DND-41 (cell line): ENCODE measurements at regions not wholly inside any gene's neighbourhood (a gene's known extent, or its start where the extent isn't known, plus 50 kb on each side); places are given as distances from the start of the nearest gene placed in this dataset.

Experiments
- ATAC-seq: fragments of 200-7000 bp; cut with Tn5 transposase; 3 replicates; pipeline ENCODE4 v1.9.1; 2021; ENCODE audit warnings: low read depth; ENCODE audit not compliant: insufficient read depth
- DNase-seq: peaks from one replicate; pipeline ENCODE4 v3.0.0-alpha.2; 2020
- H2AFZ ChIP-seq: 2 replicates; pipeline ENCODE4 v1.6.0; 2012; ENCODE audit warnings: low read depth, low read length
- H3K27ac ChIP-seq: 2 replicates; pipeline ENCODE4 v1.5.1; 2012; ENCODE audit warnings: low read length, inconsistent platforms
- H3K27me3 ChIP-seq: fragments of 200-600 bp; sonication (generic); 2 replicates; pipeline ENCODE4 v1.6.0; 2012; ENCODE audit warnings: low read length, mild to moderate bottlenecking, inconsistent platforms; ENCODE audit not compliant: insufficient read depth, poor library complexity
- H3K36me3 ChIP-seq: 2 replicates; pipeline ENCODE4 v1.5.1; 2012; ENCODE audit warnings: low read length, inconsistent platforms; ENCODE audit not compliant: insufficient read depth
- H3K4me1 ChIP-seq: 2 replicates; pipeline ENCODE4 v1.5.1; 2012; ENCODE audit warnings: mild to moderate bottlenecking, low read length; ENCODE audit not compliant: insufficient read depth
- H3K4me2 ChIP-seq: 2 replicates; pipeline ENCODE4 v1.6.0; 2012; ENCODE audit warnings: mild to moderate bottlenecking, moderate library complexity, low read length, inconsistent platforms; ENCODE audit not compliant: insufficient read depth
- H3K4me3 ChIP-seq, 2 experiments: fragments of 200-600 bp in 1 of 2; shearing (Covaris generic) in 1 of 2; 2 replicates each; pipeline ENCODE4 v1.5.1; 2012 to 2016; ENCODE audit warnings: inconsistent platforms in 2 of 2, low read length in 2 of 2, mild to moderate bottlenecking in 2 of 2, low read depth in 1 of 2, moderate library complexity in 1 of 2
- H3K79me2 ChIP-seq: 2 replicates; pipeline ENCODE4 v1.6.0; 2012; ENCODE audit warnings: low read length, inconsistent platforms; ENCODE audit not compliant: insufficient read depth
- H3K9ac ChIP-seq: 2 replicates; pipeline ENCODE4 v1.6.0; 2012; ENCODE audit warnings: low read depth, mild to moderate bottlenecking, inconsistent platforms, low read length, moderate library complexity
- H3K9me3 ChIP-seq: 2 replicates; pipeline ENCODE4 v1.5.1; 2012; ENCODE audit warnings: low read length, moderate library complexity, mild to moderate bottlenecking, inconsistent platforms; ENCODE audit not compliant: insufficient read depth, severe bottlenecking
- H4K20me1 ChIP-seq: 2 replicates; pipeline ENCODE4 v1.6.0; 2012; ENCODE audit warnings: low read length; ENCODE audit not compliant: insufficient read depth
- EZH2 ChIP-seq: IDR thresholded peaks from 3 replicates; pipeline ENCODE4 v1.6.1; 2012; ENCODE audit warnings: borderline replicate concordance, low read depth, mild to moderate bottlenecking, moderate library complexity, low read length, inconsistent platforms; ENCODE audit not compliant: severe bottlenecking
- TF ChIP-seq, protein P1 (sequence below): IDR thresholded peaks from 2 replicates; pipeline ENCODE4 v1.5.1; 2012; ENCODE audit warnings: borderline replicate concordance, low read length, moderate library complexity, mild to moderate bottlenecking; ENCODE audit not compliant: poor library complexity, severe bottlenecking; ENCODE audit errors: extremely low read depth

DNA sequence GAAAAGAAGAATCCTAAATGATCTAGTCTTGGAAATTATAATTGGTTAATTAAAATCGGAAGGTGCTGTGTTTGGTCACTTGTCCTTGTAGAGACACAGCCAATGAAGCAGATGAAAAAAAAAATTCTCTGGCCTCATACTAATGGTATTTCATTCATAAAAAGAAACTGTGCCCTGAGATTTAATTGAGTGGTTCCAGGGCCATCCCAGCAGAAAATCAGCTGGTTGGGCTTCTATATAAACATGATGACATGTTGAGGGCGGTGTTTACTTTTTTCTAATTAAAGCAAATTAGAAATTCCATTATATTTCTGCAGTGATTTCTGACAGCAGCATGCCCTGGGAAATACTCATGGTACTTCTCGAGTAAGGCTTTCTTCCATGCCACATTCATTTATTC, 191.9 kb upstream of the KCNJ16 start:
- Histone ChIP-seq H3K4me1 (no peaks in the 10 kb centered on the region), H2AFZ (no peak overlapping the region), H4K20me1 (no peaks in the 10 kb centered on the region), H3K36me3 (no peaks in the 10 kb centered on the region), H3K4me2 (no peak overlapping the region), H3K27ac (no peak overlapping the region), H3K79me2 (no peaks in the 10 kb centered on the region), H3K9me3 (no peaks in the 10 kb centered on the region), H3K4me3 (no peak overlapping the region), H3K27me3 (no peaks in the 10 kb centered on the region), H3K9ac (no peak overlapping the region)
- no peak for ATAC-seq
- DNase-seq: no peak
- TF ChIP-seq, protein P1, sequence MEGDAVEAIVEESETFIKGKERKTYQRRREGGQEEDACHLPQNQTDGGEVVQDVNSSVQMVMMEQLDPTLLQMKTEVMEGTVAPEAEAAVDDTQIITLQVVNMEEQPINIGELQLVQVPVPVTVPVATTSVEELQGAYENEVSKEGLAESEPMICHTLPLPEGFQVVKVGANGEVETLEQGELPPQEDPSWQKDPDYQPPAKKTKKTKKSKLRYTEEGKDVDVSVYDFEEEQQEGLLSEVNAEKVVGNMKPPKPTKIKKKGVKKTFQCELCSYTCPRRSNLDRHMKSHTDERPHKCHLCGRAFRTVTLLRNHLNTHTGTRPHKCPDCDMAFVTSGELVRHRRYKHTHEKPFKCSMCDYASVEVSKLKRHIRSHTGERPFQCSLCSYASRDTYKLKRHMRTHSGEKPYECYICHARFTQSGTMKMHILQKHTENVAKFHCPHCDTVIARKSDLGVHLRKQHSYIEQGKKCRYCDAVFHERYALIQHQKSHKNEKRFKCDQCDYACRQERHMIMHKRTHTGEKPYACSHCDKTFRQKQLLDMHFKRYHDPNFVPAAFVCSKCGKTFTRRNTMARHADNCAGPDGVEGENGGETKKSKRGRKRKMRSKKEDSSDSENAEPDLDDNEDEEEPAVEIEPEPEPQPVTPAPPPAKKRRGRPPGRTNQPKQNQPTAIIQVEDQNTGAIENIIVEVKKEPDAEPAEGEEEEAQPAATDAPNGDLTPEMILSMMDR: no peak
- TF ChIP-seq EZH2: no peak

- no peaks in the 10 kb centered on the region for H4K20me1 ChIP-seq
- H3K4me1 ChIP-seq: no peaks in the 10 kb centered on the region
- no peak overlapping the region for H3K27ac ChIP-seq
- no peak overlapping the region for H3K4me2 ChIP-seq
- H3K79me2 ChIP-seq: no peaks in the 10 kb centered on the region
- ATAC-seq (no peak), DNase-seq (no peak)
- H3K27me3 ChIP-seq: no peaks in the 10 kb centered on the region
- TF ChIP-seq, protein P1: no peak
- no peak for TF ChIP-seq EZH2
- H3K4me3 ChIP-seq: no peak overlapping the region
- no peaks in the 10 kb centered on the region for H3K36me3 ChIP-seq
- H2AFZ ChIP-seq: no peak overlapping the region
- H3K9me3 ChIP-seq: no peaks in the 10 kb centered on the region
- H3K9ac ChIP-seq: no peak overlapping the region
Measured at GRCh38 chr17:69884356-69884755, 190.7 kb upstream of the KCNJ16 start.

GRCh38 chr17:69884846-69885245, 190.2 kb upstream of the KCNJ16 start:
- Histone ChIP-seq H4K20me1 (no peaks in the 10 kb centered on the region), H3K36me3 (no peaks in the 10 kb centered on the region), H3K27me3 (no peaks in the 10 kb centered on the region), H3K4me3 (no peak overlapping the region), H3K27ac (no peak overlapping the region), H3K9ac (no peak overlapping the region), H2AFZ (no peak overlapping the region), H3K4me2 (no peak overlapping the region), H3K4me1 (no peaks in the 10 kb centered on the region), H3K9me3 (no peaks in the 10 kb centered on the region), H3K79me2 (no peaks in the 10 kb centered on the region)
- ATAC-seq (no peak), DNase-seq (no peak)
- TF ChIP-seq, protein P1: no peak
- TF ChIP-seq EZH2: no peak

- Histone ChIP-seq H3K79me2 (no peaks in the 10 kb centered on the region), H2AFZ (no peak overlapping the region), H3K27me3 (no peaks in the 10 kb centered on the region), H3K4me3 (no peak overlapping the region), H3K4me1 (no peaks in the 10 kb centered on the region), H3K36me3 (no peaks in the 10 kb centered on the region), H3K4me2 (no peak overlapping the region), H3K27ac (no peak overlapping the region), H4K20me1 (no peaks in the 10 kb centered on the region), H3K9me3 (no peaks in the 10 kb centered on the region), H3K9ac (no peak overlapping the region)
- TF ChIP-seq, protein P1: no peak
- TF ChIP-seq EZH2: no peak
- no peak for DNase-seq
- no peak for ATAC-seq
Measured at GRCh38 chr17:69898601-69899000, 176.4 kb upstream of the KCNJ16 start.
